Amniotic epithelial cell (primary cell): ENCODE measurements at regions not wholly inside any gene's neighbourhood (a gene's known extent, or its start where the extent isn't known, plus 50 kb on each side); places are given as distances from the start of the nearest gene placed in this dataset.
"Not testable (repeated sequence)": the region's sequence is repeated elsewhere in the genome, so short reads cannot be mapped to it uniquely, and the experiment has no call there.

Source experiments
- DNase-seq: peaks from one replicate; pipeline ENCODE4 v3.0.0-alpha.2; 2010; ENCODE audit warnings: low read depth

GRCh38 chr14:21825149-21825743 lies 151.6 kb upstream of the OR4E1 start:
- DNase-seq = peak; percentile 31

GRCh38 chr14:21822109-21822508 lies 148.5 kb upstream of the OR4E1 start:
- no peak for DNase-seq

- no peak for DNase-seq
Observed at GRCh38 chr14:21820631-21821030, 147.0 kb upstream of the OR4E1 start.

GRCh38 chr14:21819891-21820290 lies 146.3 kb upstream of the OR4E1 start:
- DNase-seq = peak; percentile 46

GRCh38 chr14:21817010-21817409 lies 143.4 kb upstream of the OR4E1 start:
- not testable (repeated sequence) for DNase-seq

- no peak for DNase-seq
Observed at GRCh38 chr14:21807975-21808374, 134.4 kb upstream of the OR4E1 start.

GRCh38 chr14:21804981-21805380 lies 131.4 kb upstream of the OR4E1 start:
- no peak for DNase-seq

GRCh38 chr14:21802441-21802840 lies 128.8 kb upstream of the OR4E1 start:
- DNase-seq = no peak

GRCh38 chr14:21796916-21797315 lies 123.3 kb upstream of the OR4E1 start:
- DNase-seq = no peak

- no peak for DNase-seq
Observed at GRCh38 chr14:21795456-21795855, 121.8 kb upstream of the OR4E1 start.

GRCh38 chr14:21791749-21792148 lies 118.1 kb upstream of the OR4E1 start:
- no peak for DNase-seq

GRCh38 chr14:21788687-21789086 lies 115.1 kb upstream of the OR4E1 start:
- not testable (repeated sequence) for DNase-seq

- DNase-seq = not testable (repeated sequence)
Observed at GRCh38 chr14:21787242-21787641, 113.6 kb upstream of the OR4E1 start.

GRCh38 chr14:21781543-21781942 lies 107.9 kb upstream of the OR4E1 start:
- no peak for DNase-seq

- no peak for DNase-seq
Observed at GRCh38 chr14:21780429-21781084, 106.9 kb upstream of the OR4E1 start.

GRCh38 chr14:21771671-21772070 lies 98.1 kb upstream of the OR4E1 start:
- no peak for DNase-seq

GRCh38 chr14:21768875-21769257 lies 95.2 kb upstream of the OR4E1 start:
- DNase-seq = no peak

- DNase-seq = peak; percentile 18
Observed at GRCh38 chr14:21768116-21768874, 94.7 kb upstream of the OR4E1 start.

GRCh38 chr14:21760360-21760759 lies 86.7 kb upstream of the OR4E1 start:
- DNase-seq = not testable (repeated sequence)

GRCh38 chr14:21749306-21749868 lies 75.8 kb upstream of the OR4E1 start:
- no peak for DNase-seq

- DNase-seq = peak; percentile 50
Observed at GRCh38 chr14:21748869-21749303, 75.3 kb upstream of the OR4E1 start.

- no peak for DNase-seq
Observed at GRCh38 chr14:21735639-21736307, 62.2 kb upstream of the OR4E1 start.
